OCI-LY3 (cell line): ENCODE measurements at regions not wholly inside any gene's neighbourhood (a gene's known extent, or its start where the extent isn't known, plus 50 kb on each side); places are given as distances from the start of the nearest gene placed in this dataset.

ENCODE experiments used
- EZH2phosphoT487 ChIP-seq: fragments of 200-600 bp; shearing (Covaris generic); IDR thresholded peaks from 2 replicates; pipeline ENCODE4 v1.6.1; 2018; ENCODE audit warnings: antibody characterized with exemption, mixed run types, low read depth
- TF ChIP-seq, protein P1 (sequence below): fragments of 200-600, 300-600 bp; sonication (generic); IDR thresholded peaks from 2 replicates; pipeline ENCODE4 v1.5.1; 2014; ENCODE audit warnings: antibody characterized with exemption, low read length, low read depth

DNA sequence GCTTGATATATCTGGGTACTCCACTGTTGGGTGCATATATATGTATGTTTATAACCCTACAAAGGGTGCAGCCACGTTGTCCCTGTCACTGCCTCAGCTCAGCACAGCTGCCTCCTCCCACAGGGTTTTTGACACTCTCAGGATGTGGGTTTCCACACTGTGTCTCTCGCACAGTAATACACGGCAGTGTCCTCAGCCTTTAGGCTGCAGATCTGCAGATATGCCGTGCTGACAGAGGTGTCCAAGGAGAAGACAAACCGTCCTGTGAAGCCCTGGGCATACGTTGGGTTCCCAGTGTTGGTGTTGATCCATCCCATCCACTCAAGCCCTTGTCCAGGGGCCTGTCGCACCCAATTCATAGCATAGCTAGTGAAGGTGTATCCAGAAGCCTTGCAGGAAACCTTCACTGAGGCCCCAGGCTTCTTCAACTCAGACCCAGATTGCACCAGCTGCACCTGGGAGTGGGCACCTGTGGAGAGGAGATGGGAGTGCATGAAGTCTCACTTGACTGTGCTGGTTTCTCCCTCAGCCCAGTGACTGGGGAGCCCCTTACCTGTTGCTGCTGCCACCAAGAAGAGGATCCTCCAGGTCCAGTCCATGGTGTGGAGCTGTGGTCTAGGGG is 498.7 kb downstream of the TMEM121 start:
- TF ChIP-seq, protein P1, sequence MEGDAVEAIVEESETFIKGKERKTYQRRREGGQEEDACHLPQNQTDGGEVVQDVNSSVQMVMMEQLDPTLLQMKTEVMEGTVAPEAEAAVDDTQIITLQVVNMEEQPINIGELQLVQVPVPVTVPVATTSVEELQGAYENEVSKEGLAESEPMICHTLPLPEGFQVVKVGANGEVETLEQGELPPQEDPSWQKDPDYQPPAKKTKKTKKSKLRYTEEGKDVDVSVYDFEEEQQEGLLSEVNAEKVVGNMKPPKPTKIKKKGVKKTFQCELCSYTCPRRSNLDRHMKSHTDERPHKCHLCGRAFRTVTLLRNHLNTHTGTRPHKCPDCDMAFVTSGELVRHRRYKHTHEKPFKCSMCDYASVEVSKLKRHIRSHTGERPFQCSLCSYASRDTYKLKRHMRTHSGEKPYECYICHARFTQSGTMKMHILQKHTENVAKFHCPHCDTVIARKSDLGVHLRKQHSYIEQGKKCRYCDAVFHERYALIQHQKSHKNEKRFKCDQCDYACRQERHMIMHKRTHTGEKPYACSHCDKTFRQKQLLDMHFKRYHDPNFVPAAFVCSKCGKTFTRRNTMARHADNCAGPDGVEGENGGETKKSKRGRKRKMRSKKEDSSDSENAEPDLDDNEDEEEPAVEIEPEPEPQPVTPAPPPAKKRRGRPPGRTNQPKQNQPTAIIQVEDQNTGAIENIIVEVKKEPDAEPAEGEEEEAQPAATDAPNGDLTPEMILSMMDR: no peak
- no peak for TF ChIP-seq EZH2phosphoT487
